ENCODE measurements at regions not wholly inside any gene's neighbourhood (a gene's known extent, or its start where the extent isn't known, plus 50 kb on each side); places are given as distances from the start of the nearest gene placed in this dataset.

GRCh38 chr5:163622799-163623198 lies 117.4 kb downstream of the MAT2B start:
- H3K36me3 ChIP-seq (ENCODE audit: control insufficient read depth, insufficient read depth, low read length), result no peaks in the 10 kb centered on the region
- no peak overlapping the region for H3K4me3 ChIP-seq (ENCODE audit: low read depth, low read length)
- H3K27me3 ChIP-seq (ENCODE audit: control insufficient read depth, insufficient read depth, low read length), result no peaks in the 10 kb centered on the region
- H3K27ac ChIP-seq (ENCODE audit: low read depth, low read length), result no peak overlapping the region
- H3K9ac ChIP-seq (ENCODE audit: low read length), result no peak overlapping the region
- no peaks in the 10 kb centered on the region for H3K4me1 ChIP-seq (ENCODE audit: control insufficient read depth, insufficient read depth, low read length)
- no peaks in the 10 kb centered on the region for H3K9me3 ChIP-seq (ENCODE audit: control insufficient read depth, insufficient read depth, low read depth, low read length)

DNA sequence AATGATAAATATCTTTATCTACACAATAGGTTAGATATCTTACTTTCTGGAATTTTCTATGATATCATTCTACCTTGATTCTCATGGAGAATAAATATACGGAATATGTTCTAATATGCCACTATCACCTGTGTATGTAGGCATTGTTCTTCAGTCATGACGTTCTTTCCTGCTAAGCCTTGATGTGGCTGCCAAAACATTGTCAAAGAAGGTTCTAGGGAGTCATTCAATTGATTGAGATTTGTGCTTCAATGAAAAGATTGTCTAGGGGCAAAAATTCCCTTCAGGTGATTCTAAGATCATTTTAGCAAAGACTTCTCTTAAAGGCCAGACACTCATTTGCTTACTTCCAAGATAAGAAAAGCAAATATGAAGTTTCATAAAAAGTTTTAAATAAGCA lies 118.1 kb downstream of the MAT2B start:
- Histone ChIP-seq H3K4me1 (ENCODE audit: control insufficient read depth, insufficient read depth, low read length) (no peaks in the 10 kb centered on the region), H3K4me3 (ENCODE audit: low read depth, low read length) (no peak overlapping the region), H3K27ac (ENCODE audit: low read depth, low read length) (no peak overlapping the region), H3K27me3 (ENCODE audit: control insufficient read depth, insufficient read depth, low read length) (no peaks in the 10 kb centered on the region), H3K9ac (ENCODE audit: low read length) (no peak overlapping the region), H3K9me3 (ENCODE audit: control insufficient read depth, insufficient read depth, low read depth, low read length) (no peaks in the 10 kb centered on the region), H3K36me3 (ENCODE audit: control insufficient read depth, insufficient read depth, low read length) (no peaks in the 10 kb centered on the region)

GRCh38 chr5:163623986-163624385 lies 118.6 kb downstream of the MAT2B start:
- H3K36me3 ChIP-seq (ENCODE audit: control insufficient read depth, insufficient read depth, low read length), result no peaks in the 10 kb centered on the region
- H3K27me3 ChIP-seq (ENCODE audit: control insufficient read depth, insufficient read depth, low read length), result no peaks in the 10 kb centered on the region
- H3K4me1 ChIP-seq (ENCODE audit: control insufficient read depth, insufficient read depth, low read length), result no peaks in the 10 kb centered on the region
- H3K4me3 ChIP-seq (ENCODE audit: low read depth, low read length), result no peak overlapping the region
- H3K9ac ChIP-seq (ENCODE audit: low read length), result no peak overlapping the region
- no peaks in the 10 kb centered on the region for H3K9me3 ChIP-seq (ENCODE audit: control insufficient read depth, insufficient read depth, low read depth, low read length)
- no peak overlapping the region for H3K27ac ChIP-seq (ENCODE audit: low read depth, low read length)

- Histone ChIP-seq H3K36me3 (ENCODE audit: control insufficient read depth, insufficient read depth, low read length) (no peaks in the 10 kb centered on the region), H3K4me3 (ENCODE audit: low read depth, low read length) (no peak overlapping the region), H3K4me1 (ENCODE audit: control insufficient read depth, insufficient read depth, low read length) (no peaks in the 10 kb centered on the region), H3K27ac (ENCODE audit: low read depth, low read length) (no peak overlapping the region), H3K27me3 (ENCODE audit: control insufficient read depth, insufficient read depth, low read length) (no peaks in the 10 kb centered on the region), H3K9ac (ENCODE audit: low read length) (no peak overlapping the region), H3K9me3 (ENCODE audit: control insufficient read depth, insufficient read depth, low read depth, low read length) (no peaks in the 10 kb centered on the region)
Measured at GRCh38 chr5:163624431-163624830, 119.0 kb downstream of the MAT2B start.

DNA sequence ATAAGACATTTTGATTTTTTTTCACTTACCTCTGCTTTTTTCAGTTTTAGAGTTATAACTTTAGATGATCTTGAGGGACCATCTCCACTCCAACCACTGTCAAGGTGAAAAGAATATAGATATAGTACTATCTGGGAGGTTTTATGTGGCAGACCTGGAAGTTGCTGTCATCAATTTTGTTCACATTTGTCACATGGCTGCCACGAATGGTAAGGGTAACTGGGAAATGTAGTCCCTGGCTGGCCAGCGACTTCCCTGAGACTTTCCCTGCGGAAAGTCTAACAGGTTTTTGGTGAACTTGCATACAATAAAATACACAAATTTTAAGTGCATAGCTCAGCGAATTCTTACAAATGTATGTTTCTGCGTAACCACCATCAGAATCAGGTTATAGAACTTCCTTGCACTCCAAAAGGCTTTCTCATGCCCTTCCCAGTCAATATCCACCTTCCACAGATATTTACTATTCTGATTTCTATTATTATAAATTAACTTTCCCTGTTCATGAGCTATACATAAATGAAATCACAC lies 121.5 kb downstream of the MAT2B start:
- H3K9me3 ChIP-seq (ENCODE audit: control insufficient read depth, insufficient read depth, low read depth, low read length), result no peaks in the 10 kb centered on the region

GRCh38 chr5:163631856-163632255 lies 126.4 kb downstream of the MAT2B start:
- H3K27ac ChIP-seq (ENCODE audit: low read depth, low read length), result no peak overlapping the region
- H3K4me3 ChIP-seq (ENCODE audit: low read depth, low read length), result no peak overlapping the region
- no peaks in the 10 kb centered on the region for H3K9me3 ChIP-seq (ENCODE audit: control insufficient read depth, insufficient read depth, low read depth, low read length)
- no peak overlapping the region for H3K9ac ChIP-seq (ENCODE audit: low read length)
- no peaks in the 10 kb centered on the region for H3K36me3 ChIP-seq (ENCODE audit: control insufficient read depth, insufficient read depth, low read length)
- no peaks in the 10 kb centered on the region for H3K4me1 ChIP-seq (ENCODE audit: control insufficient read depth, insufficient read depth, low read length)
- H3K27me3 ChIP-seq (ENCODE audit: control insufficient read depth, insufficient read depth, low read length), result no peaks in the 10 kb centered on the region

More for the DNA sequence above, 121.5 kb downstream of the MAT2B start:
- Histone ChIP-seq H3K4me3 (ENCODE audit: low read depth, low read length) (no peak overlapping the region), H3K9ac (ENCODE audit: low read length) (no peak overlapping the region), H3K27me3 (ENCODE audit: control insufficient read depth, insufficient read depth, low read length) (no peaks in the 10 kb centered on the region), H3K27ac (ENCODE audit: low read depth, low read length) (no peak overlapping the region), H3K36me3 (ENCODE audit: control insufficient read depth, insufficient read depth, low read length) (no peaks in the 10 kb centered on the region), H3K4me1 (ENCODE audit: control insufficient read depth, insufficient read depth, low read length) (no peaks in the 10 kb centered on the region)

GRCh38 chr5:163633926-163634460 lies 128.6 kb downstream of the MAT2B start:
- no peaks in the 10 kb centered on the region for H3K9me3 ChIP-seq (ENCODE audit: control insufficient read depth, insufficient read depth, low read depth, low read length)
- H3K4me1 ChIP-seq (ENCODE audit: control insufficient read depth, insufficient read depth, low read length), result no peaks in the 10 kb centered on the region
- H3K4me3 ChIP-seq (ENCODE audit: low read depth, low read length), result no peak overlapping the region
- no peaks in the 10 kb centered on the region for H3K27me3 ChIP-seq (ENCODE audit: control insufficient read depth, insufficient read depth, low read length)
- H3K27ac ChIP-seq (ENCODE audit: low read depth, low read length), result no peak overlapping the region
- no peaks in the 10 kb centered on the region for H3K36me3 ChIP-seq (ENCODE audit: control insufficient read depth, insufficient read depth, low read length)
- no peak overlapping the region for H3K9ac ChIP-seq (ENCODE audit: low read length)

- H3K27me3 ChIP-seq (ENCODE audit: control insufficient read depth, insufficient read depth, low read length), result no peaks in the 10 kb centered on the region
- no peaks in the 10 kb centered on the region for H3K4me1 ChIP-seq (ENCODE audit: control insufficient read depth, insufficient read depth, low read length)
Measured at GRCh38 chr5:163635631-163636030, 130.2 kb downstream of the MAT2B start.

DNA sequence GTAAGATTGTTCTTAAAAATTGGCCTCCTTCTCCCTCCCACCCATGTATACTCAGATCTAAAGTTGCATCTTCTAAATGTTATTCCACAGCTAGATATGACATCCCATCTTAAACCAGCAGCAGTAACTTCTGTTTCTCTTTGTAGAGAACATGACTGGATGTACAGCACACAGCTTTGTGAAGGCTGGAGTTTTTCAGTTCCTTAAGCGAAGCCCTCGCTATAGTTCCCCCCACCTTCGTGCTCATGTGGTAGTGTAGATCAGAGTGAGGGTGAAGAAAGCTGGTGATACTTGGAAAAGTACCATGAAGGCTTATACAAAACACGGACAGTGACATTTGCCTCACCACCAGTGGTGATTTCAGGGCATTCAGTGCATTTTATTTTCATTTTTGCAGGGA lies 137.5 kb downstream of the MAT2B start:
- Histone ChIP-seq H3K27ac (ENCODE audit: low read depth, low read length) (no peak overlapping the region), H3K9ac (ENCODE audit: low read length) (no peak overlapping the region), H3K9me3 (ENCODE audit: control insufficient read depth, insufficient read depth, low read depth, low read length) (no peaks in the 10 kb centered on the region), H3K27me3 (ENCODE audit: control insufficient read depth, insufficient read depth, low read length) (no peaks in the 10 kb centered on the region), H3K36me3 (ENCODE audit: control insufficient read depth, insufficient read depth, low read length) (no peaks in the 10 kb centered on the region), H3K4me1 (ENCODE audit: control insufficient read depth, insufficient read depth, low read length) (no peaks in the 10 kb centered on the region), H3K4me3 (ENCODE audit: low read depth, low read length) (no peak overlapping the region)

More at GRCh38 chr5:163635631-163636030, 130.2 kb downstream of the MAT2B start:
- Histone ChIP-seq H3K9ac (ENCODE audit: low read length) (no peak overlapping the region), H3K27ac (ENCODE audit: low read depth, low read length) (no peak overlapping the region), H3K4me3 (ENCODE audit: low read depth, low read length) (no peak overlapping the region), H3K9me3 (ENCODE audit: control insufficient read depth, insufficient read depth, low read depth, low read length) (no peaks in the 10 kb centered on the region), H3K36me3 (ENCODE audit: control insufficient read depth, insufficient read depth, low read length) (no peaks in the 10 kb centered on the region)

- no peak overlapping the region for H3K4me3 ChIP-seq (ENCODE audit: low read depth, low read length)
- no peak overlapping the region for H3K9ac ChIP-seq (ENCODE audit: low read length)
- no peaks in the 10 kb centered on the region for H3K27me3 ChIP-seq (ENCODE audit: control insufficient read depth, insufficient read depth, low read length)
- H3K27ac ChIP-seq (ENCODE audit: low read depth, low read length), result no peak overlapping the region
- H3K36me3 ChIP-seq (ENCODE audit: control insufficient read depth, insufficient read depth, low read length), result no peaks in the 10 kb centered on the region
- H3K4me1 ChIP-seq (ENCODE audit: control insufficient read depth, insufficient read depth, low read length), result peaks cover 7% of the 10 kb centered on the region; the same call in 1 of the 2 replicates
- no peaks in the 10 kb centered on the region for H3K9me3 ChIP-seq (ENCODE audit: control insufficient read depth, insufficient read depth, low read depth, low read length)
Measured at GRCh38 chr5:163645421-163646416, 140.3 kb downstream of the MAT2B start.

- H3K9ac ChIP-seq (ENCODE audit: low read length), result no peak overlapping the region
- no peak overlapping the region for H3K27ac ChIP-seq (ENCODE audit: low read depth, low read length)
- 0 out of 2 replicates have a peak, but pooled peaks cover 6% of the 10 kb centered on the region for H3K9me3 ChIP-seq (ENCODE audit: control insufficient read depth, insufficient read depth, low read depth, low read length)
- H3K4me1 ChIP-seq (ENCODE audit: control insufficient read depth, insufficient read depth, low read length), result peaks cover 7% of the 10 kb centered on the region; the same call in 1 of the 2 replicates
- no peak overlapping the region for H3K4me3 ChIP-seq (ENCODE audit: low read depth, low read length)
- H3K27me3 ChIP-seq (ENCODE audit: control insufficient read depth, insufficient read depth, low read length), result no peaks in the 10 kb centered on the region
- no peaks in the 10 kb centered on the region for H3K36me3 ChIP-seq (ENCODE audit: control insufficient read depth, insufficient read depth, low read length)
Measured at GRCh38 chr5:163649514-163649913, 144.1 kb downstream of the MAT2B start.
